Vagina (tissue), 2 donors: ENCODE measurements at regions not wholly inside any gene's neighbourhood (a gene's known extent, or its start where the extent isn't known, plus 50 kb on each side); places are given as distances from the start of the nearest gene placed in this dataset.
"Not testable (repeated sequence)": the region's sequence is repeated elsewhere in the genome, so short reads cannot be mapped to it uniquely, and the experiment has no call there.

Experiments
- DNase-seq, 2 donors: peaks; one replicate each; pipeline ENCODE4 v3.0.0-alpha.2; 2017; ENCODE audit errors: extremely low spot score in 2 of 2
- H3K27ac ChIP-seq: fragments of 200-600 bp; sonication (generic); one replicate; pipeline ENCODE4 v1.5.1; 2019
- H3K27me3 ChIP-seq: fragments of 200-600 bp; sonication (generic); one replicate; pipeline ENCODE4 v1.5.1; 2019
- H3K36me3 ChIP-seq, 2 donors: fragments of 200-600 bp; sonication (generic); one replicate each; pipeline ENCODE4 v1.5.1; 2017 to 2019
- H3K4me1 ChIP-seq: fragments of 200-600 bp; sonication (generic); one replicate; pipeline ENCODE4 v1.5.1; 2019
- H3K4me3 ChIP-seq, 2 donors: fragments of 200-600 bp; sonication (generic); 1 replicate in 1 of 2; 2 replicates in 1 of 2; pipeline ENCODE4 v1.5.1; 2016 to 2019
- H3K9me3 ChIP-seq: fragments of 200-600 bp; sonication (generic); one replicate; pipeline ENCODE4 v1.5.1; 2019
- POLR2A ChIP-seq, 2 donors: fragments of 450-650 bp; IDR thresholded peaks; one replicate each; pipeline ENCODE4 v1.6.1; 2017; ENCODE audit warnings: antibody characterized with exemption in 2 of 2, mild to moderate bottlenecking in 2 of 2, moderate library complexity in 2 of 2
- POLR2AphosphoS5 ChIP-seq, 2 donors: sonication (generic); formaldehyde crosslinking; IDR thresholded peaks; one replicate each; pipeline ENCODE4 v1.9.0; 2017; ENCODE audit warnings: antibody characterized with exemption in 2 of 2, mild to moderate bottlenecking in 2 of 2, low read depth in 1 of 2; ENCODE audit not compliant: insufficient read depth in 1 of 2
- intact Hi-C: fragments of 100-400 bp; cut with DNase I; formaldehyde crosslinking; loops from one replicate; pipeline ENCODE4 v1.15.1; 2023
- TF ChIP-seq, protein P1 (sequence below), 3 experiments: fragments of 450-650 bp in 2 of 3; fragments of 200-600 bp in 1 of 3; sonication (generic) in 1 of 3; IDR thresholded peaks; one replicate each; pipeline ENCODE4 v1.5.1; 2017 to 2019; ENCODE audit warnings: antibody characterized with exemption in 3 of 3, mild to moderate bottlenecking in 2 of 3, moderate library complexity in 2 of 3

DNA sequence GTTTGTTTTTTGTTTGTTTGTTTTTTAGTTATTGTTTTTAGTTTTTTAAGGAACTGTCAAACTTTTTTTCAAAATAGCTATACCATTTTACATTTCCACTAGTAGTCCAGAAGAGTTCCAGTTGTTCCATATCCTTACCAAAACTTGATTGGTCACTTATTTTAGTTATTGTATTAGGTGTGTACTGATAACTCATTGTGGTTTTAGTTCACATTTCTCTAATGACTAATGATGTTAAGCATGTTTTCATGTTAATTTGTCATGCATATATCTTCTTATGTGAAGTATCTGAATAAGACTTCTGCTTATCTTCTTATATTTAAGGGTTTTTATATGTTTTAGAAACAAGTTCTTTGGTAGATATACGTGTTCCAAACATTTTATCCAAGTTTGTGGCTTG is 89.5 kb downstream of the CD200R1L start:
- no peak for DNase-seq
- Histone ChIP-seq H3K4me3 (no peak overlapping the region), H3K36me3 (no peaks in the 10 kb centered on the region), H3K27me3 (no peaks in the 10 kb centered on the region), H3K4me1 (peaks cover 5% of the 10 kb centered on the region), H3K27ac (no peak overlapping the region), H3K9me3 (no peaks in the 10 kb centered on the region)
- intact Hi-C loops, result loop anchor here (10.0 kb wide), 1 partner anchor 1448 kb away; no protein-coding TSS in a partner anchor
- TF ChIP-seq POLR2A (IDR thresholded peaks at IDR 0.05), result no peak
- TF ChIP-seq, protein P1, sequence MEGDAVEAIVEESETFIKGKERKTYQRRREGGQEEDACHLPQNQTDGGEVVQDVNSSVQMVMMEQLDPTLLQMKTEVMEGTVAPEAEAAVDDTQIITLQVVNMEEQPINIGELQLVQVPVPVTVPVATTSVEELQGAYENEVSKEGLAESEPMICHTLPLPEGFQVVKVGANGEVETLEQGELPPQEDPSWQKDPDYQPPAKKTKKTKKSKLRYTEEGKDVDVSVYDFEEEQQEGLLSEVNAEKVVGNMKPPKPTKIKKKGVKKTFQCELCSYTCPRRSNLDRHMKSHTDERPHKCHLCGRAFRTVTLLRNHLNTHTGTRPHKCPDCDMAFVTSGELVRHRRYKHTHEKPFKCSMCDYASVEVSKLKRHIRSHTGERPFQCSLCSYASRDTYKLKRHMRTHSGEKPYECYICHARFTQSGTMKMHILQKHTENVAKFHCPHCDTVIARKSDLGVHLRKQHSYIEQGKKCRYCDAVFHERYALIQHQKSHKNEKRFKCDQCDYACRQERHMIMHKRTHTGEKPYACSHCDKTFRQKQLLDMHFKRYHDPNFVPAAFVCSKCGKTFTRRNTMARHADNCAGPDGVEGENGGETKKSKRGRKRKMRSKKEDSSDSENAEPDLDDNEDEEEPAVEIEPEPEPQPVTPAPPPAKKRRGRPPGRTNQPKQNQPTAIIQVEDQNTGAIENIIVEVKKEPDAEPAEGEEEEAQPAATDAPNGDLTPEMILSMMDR (IDR thresholded peaks at IDR 0.05), result no peak
- TF ChIP-seq POLR2AphosphoS5 (IDR thresholded peaks at IDR 0.05; ENCODE audit: insufficient read depth in 1 of 2, low read depth in 1 of 2), result no peak

DNA sequence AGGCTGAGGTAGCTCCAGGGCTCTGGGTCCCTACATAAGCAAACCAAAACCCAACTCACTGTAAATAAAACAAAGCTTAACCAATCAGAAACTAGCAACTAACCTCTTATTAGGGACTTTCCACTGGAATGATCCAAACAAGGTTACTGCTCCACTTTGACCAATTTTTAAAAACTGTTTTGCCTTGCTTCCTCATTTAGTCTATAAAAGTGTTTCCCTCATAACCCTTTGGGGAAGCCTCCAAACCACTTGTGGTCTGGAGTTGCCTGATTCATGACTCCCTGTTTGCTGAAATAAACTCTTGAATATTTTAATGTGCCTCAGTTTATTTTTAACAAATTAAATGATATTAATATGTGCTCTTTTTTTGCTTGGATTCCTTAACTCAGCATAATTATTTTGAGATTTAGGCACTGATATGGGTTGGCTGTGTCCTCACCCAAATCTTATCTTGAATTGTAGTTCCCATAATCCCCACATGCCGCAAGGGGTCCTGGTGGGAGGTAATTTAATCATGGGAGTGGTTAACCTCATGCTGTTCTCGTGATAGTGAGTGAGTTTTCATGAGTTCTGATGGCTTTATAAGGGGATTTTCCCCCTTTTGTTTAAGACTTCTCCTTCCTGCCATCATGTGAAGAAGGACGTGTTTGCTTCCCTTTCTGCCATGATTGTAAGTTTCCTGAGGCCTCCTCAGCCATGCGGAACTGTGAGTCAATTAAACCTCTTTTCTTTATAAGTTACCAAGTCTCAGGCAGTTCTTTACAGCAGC is 90.6 kb downstream of the CD200R1L start:
- Histone ChIP-seq H3K4me1 (peaks cover 11% of the 10 kb centered on the region), H3K27me3 (no peaks in the 10 kb centered on the region), H3K27ac (no peak overlapping the region), H3K36me3 (no peaks in the 10 kb centered on the region), H3K4me3 (no peak overlapping the region), H3K9me3 (no peaks in the 10 kb centered on the region)
- no peak for TF ChIP-seq POLR2A (IDR thresholded peaks at IDR 0.05)
- TF ChIP-seq, protein P1 (IDR thresholded peaks at IDR 0.05), result no peak
- no peak for TF ChIP-seq POLR2AphosphoS5 (IDR thresholded peaks at IDR 0.05; ENCODE audit: insufficient read depth in 1 of 2, low read depth in 1 of 2)
- intact Hi-C loops, result loop anchor here (10.0 kb wide), 1 partner anchor 1449 kb away; no protein-coding TSS in a partner anchor
- DNase-seq, result no peak

DNA sequence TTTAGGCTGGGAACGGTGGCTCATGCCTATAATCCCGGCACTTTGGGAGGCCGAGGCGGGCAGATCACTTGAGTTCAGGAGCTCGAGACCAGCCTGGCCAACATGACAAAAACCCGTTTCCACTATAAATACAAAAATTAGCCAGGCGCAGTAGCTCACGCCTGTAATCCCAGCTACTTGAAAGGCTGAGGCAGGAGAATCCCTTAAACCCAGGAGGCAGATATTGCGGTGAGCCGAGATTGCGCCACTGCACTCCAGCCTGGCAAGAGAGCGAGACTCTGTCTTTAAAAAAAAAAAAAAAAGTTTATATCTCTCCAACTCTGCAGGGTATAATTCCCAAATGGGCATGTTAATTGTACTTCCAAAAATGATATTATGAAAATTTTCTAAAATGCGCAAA is 91.6 kb downstream of the CD200R1L start:
- H3K4me1 ChIP-seq, result peaks cover 11% of the 10 kb centered on the region
- not testable (repeated sequence) for H3K27me3 ChIP-seq, H3K27ac ChIP-seq, H3K36me3 ChIP-seq, H3K4me3 ChIP-seq, H3K9me3 ChIP-seq, DNase-seq
- intact Hi-C loops, result loop anchor here (10.0 kb wide), 1 partner anchor 1450 kb away; no protein-coding TSS in a partner anchor

DNA sequence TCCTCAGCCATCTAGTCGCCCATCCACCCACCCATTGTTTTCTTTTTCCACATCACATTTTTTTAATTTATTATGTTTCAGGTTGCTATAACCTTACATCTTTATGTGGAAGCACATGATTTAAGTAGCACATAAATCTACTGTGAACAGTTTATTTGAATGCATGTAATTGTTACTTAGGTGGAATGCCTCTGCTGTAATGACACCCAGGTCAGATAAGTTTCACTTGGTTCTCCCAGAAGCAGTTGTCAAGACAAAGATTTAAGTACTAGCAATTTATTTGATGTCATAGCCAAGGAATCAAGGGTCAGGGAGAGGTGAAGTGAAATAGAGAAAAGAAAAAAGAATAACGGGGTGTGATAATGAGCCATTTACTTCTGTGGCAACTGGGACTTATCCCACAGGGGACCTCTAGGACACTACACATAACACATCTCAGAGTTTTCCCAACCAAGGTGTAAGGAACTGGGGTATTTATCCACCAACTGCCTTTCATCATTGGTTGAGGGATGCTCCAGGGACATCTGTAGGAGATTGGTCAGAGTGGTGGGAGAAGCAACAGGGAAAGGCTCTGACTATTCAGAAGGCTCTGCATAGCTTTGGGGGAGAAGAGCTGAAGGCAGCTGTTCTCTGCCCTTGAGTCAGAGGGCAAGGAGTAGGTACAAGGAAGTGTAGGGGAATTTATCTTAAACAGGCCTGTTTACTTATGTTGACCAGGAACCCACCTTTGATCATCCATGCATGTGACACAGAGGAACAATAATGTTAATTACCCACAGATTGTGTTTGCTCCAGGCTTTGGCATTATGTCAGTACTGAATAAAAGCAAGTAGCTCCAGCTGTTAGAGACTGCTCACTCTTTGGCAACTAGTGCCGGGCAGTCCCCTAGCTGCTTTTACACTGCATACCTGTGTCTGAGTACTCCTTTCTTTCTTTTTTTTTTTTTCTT is 94.8 kb downstream of the CD200R1L start:
- intact Hi-C loops, result loop anchor here (10.0 kb wide), 1 partner anchor 1453 kb away; no protein-coding TSS in a partner anchor
- Histone ChIP-seq H3K27me3 (no peaks in the 10 kb centered on the region), H3K36me3 (no peaks in the 10 kb centered on the region), H3K27ac (no peak overlapping the region), H3K9me3 (no peaks in the 10 kb centered on the region), H3K4me3 (no peak overlapping the region), H3K4me1 (peaks cover 12% of the 10 kb centered on the region)
- no peak for DNase-seq
- TF ChIP-seq, protein P1 (IDR thresholded peaks at IDR 0.05), result no peak
- TF ChIP-seq POLR2A (IDR thresholded peaks at IDR 0.05), result no peak
- TF ChIP-seq POLR2AphosphoS5 (IDR thresholded peaks at IDR 0.05; ENCODE audit: insufficient read depth in 1 of 2, low read depth in 1 of 2), result no peak

DNA sequence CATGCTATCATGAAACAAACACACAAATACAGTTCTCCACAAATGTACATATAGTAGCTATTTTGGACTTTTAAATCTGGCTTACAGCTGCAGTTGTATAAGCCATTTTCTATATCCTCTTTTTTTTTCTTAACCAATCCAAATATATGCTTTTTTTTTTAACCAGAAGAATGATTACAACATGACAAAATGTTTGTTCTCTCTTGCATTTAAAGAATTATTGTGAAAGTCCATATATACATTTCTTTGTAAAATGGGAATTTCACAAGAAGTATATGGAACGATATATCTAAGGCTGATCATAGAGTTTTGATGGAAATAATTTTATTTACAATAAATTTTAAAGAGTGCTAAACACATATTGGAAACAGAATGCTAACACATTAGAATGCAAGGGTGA is 95.6 kb downstream of the CD200R1L start:
- no peak overlapping the region for H3K4me3 ChIP-seq
- no peaks in the 10 kb centered on the region for H3K9me3 ChIP-seq
- no peak for DNase-seq

More for the DNA sequence above, 95.6 kb downstream of the CD200R1L start:
- H3K27ac ChIP-seq, result no peak overlapping the region
- peaks cover 17% of the 10 kb centered on the region for H3K4me1 ChIP-seq
- H3K36me3 ChIP-seq, result no peaks in the 10 kb centered on the region
- intact Hi-C loops, result loop anchor here (10.0 kb wide), 1 partner anchor 1454 kb away; no protein-coding TSS in a partner anchor
- no peaks in the 10 kb centered on the region for H3K27me3 ChIP-seq
- TF ChIP-seq, protein P1 (IDR thresholded peaks at IDR 0.05), result no peak
- no peak for TF ChIP-seq POLR2AphosphoS5 (IDR thresholded peaks at IDR 0.05; ENCODE audit: insufficient read depth in 1 of 2, low read depth in 1 of 2)
- TF ChIP-seq POLR2A (IDR thresholded peaks at IDR 0.05), result no peak
